ENCODE measurements at regions not wholly inside any gene's neighbourhood (a gene's known extent, or its start where the extent isn't known, plus 50 kb on each side); places are given as distances from the start of the nearest gene placed in this dataset.

GRCh38 chr3:17844236-17844635 is 101.8 kb upstream of the TBC1D5 start:
- no peaks in the 10 kb centered on the region for H3K9me3 ChIP-seq (ENCODE audit: control extremely low read depth in 1 of 3, control insufficient read depth in 2 of 3, insufficient read depth in 1 of 3, low read length in 2 of 3)
- CTCF ChIA-PET: interaction anchor here (5.5 kb wide), 1 partner anchor 199 kb away, joined by 177 read pairs; no protein-coding TSS in a partner anchor
- H3K9ac ChIP-seq (ENCODE audit: low read length): no peak overlapping the region
- no peaks in the 10 kb centered on the region for H3K27me3 ChIP-seq (replicated peaks in 1 of 4; ENCODE audit: control extremely low read depth in 1 of 4, control insufficient read depth in 3 of 4, insufficient read depth in 4 of 4, low read length in 3 of 4)
- no peak overlapping the region for H3K27ac Mint-ChIP-seq
- no peaks in the 10 kb centered on the region for H4K20me1 ChIP-seq (ENCODE audit: control insufficient read depth, insufficient read depth, low read length, poor library complexity, severe bottlenecking)
- H3K4me3 Mint-ChIP-seq: no peak overlapping the region
- ATAC-seq (ENCODE audit: low read depth) (no peak), DNase-seq (no peak)
- peaks cover 4% of the 10 kb centered on the region for H3K27me3 Mint-ChIP-seq
- H3K36me3 ChIP-seq (replicated peaks in 1 of 2; ENCODE audit: control extremely low read depth in 1 of 2, control insufficient read depth in 1 of 2, extremely low read depth in 1 of 2, insufficient read depth in 2 of 2, low read length in 1 of 2): no peaks in the 10 kb centered on the region
- H3K4me1 ChIP-seq (ENCODE audit: control insufficient read depth in 2 of 2, insufficient read depth in 2 of 2, low read length in 2 of 2): peaks cover 0 to 3% of the 10 kb centered on the region in 2 donors
- TF ChIP-seq EZH2 (IDR thresholded peaks at IDR 0.05; ENCODE audit: borderline replicate concordance, insufficient read depth, low read depth, low read length, poor library complexity, severe bottlenecking) (no peak), CTCF (IDR thresholded peaks at IDR 0.05) (no peak)
- H3K9me3 Mint-ChIP-seq (ENCODE audit: insufficient read depth): no peaks in the 10 kb centered on the region
- H3K27ac ChIP-seq (ENCODE audit: low read length in 2 of 2): no peak overlapping the region
- POLR2A ChIA-PET: no interaction called here
- no peak overlapping the region for H2AFZ ChIP-seq (ENCODE audit: insufficient read depth, low read depth, low read length, poor library complexity, severe bottlenecking)
- intact Hi-C loops (cut with micrococcal nuclease): loop anchor here (10.0 kb wide), 1 partner anchor 299 kb away; no protein-coding TSS in a partner anchor
- no peak overlapping the region for H3K4me3 ChIP-seq (ENCODE audit: control extremely low read depth in 1 of 5, extremely low read depth in 1 of 5, insufficient read depth in 1 of 5, low read depth in 2 of 5, low read length in 4 of 5)
- no peak overlapping the region for H3K4me2 ChIP-seq (replicated peaks; ENCODE audit: low read depth, low read length, poor library complexity, severe bottlenecking)
- no peaks in the 10 kb centered on the region for H3K4me1 Mint-ChIP-seq
- WGBS (ENCODE audit: insufficient coverage): 100% methylated on average over 2 of the region's 3 CpGs
- no peaks in the 10 kb centered on the region for H3K79me2 ChIP-seq (ENCODE audit: control insufficient read depth, insufficient read depth, low read length)

- Histone ChIP-seq H3K27me3 (replicated peaks in 1 of 4; ENCODE audit: control extremely low read depth in 1 of 4, control insufficient read depth in 3 of 4, insufficient read depth in 4 of 4, low read length in 3 of 4) (no peaks in the 10 kb centered on the region), H3K4me1 (ENCODE audit: control insufficient read depth in 2 of 2, insufficient read depth in 2 of 2, low read length in 2 of 2) (peaks cover 0 to 3% of the 10 kb centered on the region in 2 donors), H3K79me2 (ENCODE audit: control insufficient read depth, insufficient read depth, low read length) (no peaks in the 10 kb centered on the region), H3K27ac (ENCODE audit: low read length in 2 of 2) (no peak overlapping the region), H3K9me3 (ENCODE audit: control extremely low read depth in 1 of 3, control insufficient read depth in 2 of 3, insufficient read depth in 1 of 3, low read length in 2 of 3) (no peaks in the 10 kb centered on the region), H3K9ac (ENCODE audit: low read length) (no peak overlapping the region), H3K4me3 (ENCODE audit: control extremely low read depth in 1 of 5, extremely low read depth in 1 of 5, insufficient read depth in 1 of 5, low read depth in 2 of 5, low read length in 4 of 5) (no peak overlapping the region), H3K36me3 (replicated peaks in 1 of 2; ENCODE audit: control extremely low read depth in 1 of 2, control insufficient read depth in 1 of 2, extremely low read depth in 1 of 2, insufficient read depth in 2 of 2, low read length in 1 of 2) (no peaks in the 10 kb centered on the region), H2AFZ (ENCODE audit: insufficient read depth, low read depth, low read length, poor library complexity, severe bottlenecking) (peak overlapping the region; percentile 50), H4K20me1 (ENCODE audit: control insufficient read depth, insufficient read depth, low read length, poor library complexity, severe bottlenecking) (no peaks in the 10 kb centered on the region), H3K4me2 (replicated peaks; ENCODE audit: low read depth, low read length, poor library complexity, severe bottlenecking) (peak overlapping the region; percentile 20)
- Mint-ChIP-seq H3K4me1 (no peaks in the 10 kb centered on the region), H3K9me3 (ENCODE audit: insufficient read depth) (no peaks in the 10 kb centered on the region), H3K4me3 (no peak overlapping the region), H3K27me3 (peaks cover 7% of the 10 kb centered on the region), H3K27ac (no peak overlapping the region)
- 18% methylated on average over 9 of the region's 9 CpGs for WGBS (ENCODE audit: insufficient coverage)
- TF ChIP-seq EZH2 (IDR thresholded peaks at IDR 0.05; ENCODE audit: borderline replicate concordance, insufficient read depth, low read depth, low read length, poor library complexity, severe bottlenecking): no peak
- TF ChIP-seq CTCF (IDR thresholded peaks at IDR 0.05): peak; percentile 97
- POLR2A ChIA-PET: no interaction called here
- DNase-seq (peak; percentile 77), ATAC-seq (ENCODE audit: low read depth) (peak; percentile 83)
- intact Hi-C loops (cut with micrococcal nuclease): loop anchor here (1.0 to 10.0 kb wide), 4 partner anchors 196 to 1240 kb away; no protein-coding TSS in a partner anchor
- CTCF ChIA-PET: interaction anchor here (0.6 to 5.5 kb wide), 75 partner anchors 10 to 1240 kb away, joined by 3 to 177 read pairs (median 4); partner anchors contain the start of gene TBC1D5
Measured at GRCh38 chr3:17841190-17841828, 98.9 kb upstream of the TBC1D5 start.

All from B cell (primary cell).